ENCODE measurements at regions not wholly inside any gene's neighbourhood (a gene's known extent, or its start where the extent isn't known, plus 50 kb on each side); places are given as distances from the start of the nearest gene placed in this dataset.

GRCh38 chr7:18198868-18199267 is 171.2 kb upstream of the PRPS1L1 start:
- TF ChIP-seq CTCF (IDR thresholded peaks at IDR 0.05 in 2 of 3, conservative IDR thresholded peaks at IDR 0.05 in 1 of 3; ENCODE audit: control insufficient read depth in 2 of 3, extremely low read depth in 1 of 3, insufficient read depth in 1 of 3, low read depth in 3 of 3, low read length in 3 of 3) (no peak), POLR2A (IDR thresholded peaks at IDR 0.05; ENCODE audit: low read depth, low read length) (no peak), MXI1 (IDR thresholded peaks at IDR 0.05; ENCODE audit: low read depth, low read length) (no peak), HDAC6 (IDR thresholded peaks at IDR 0.05; ENCODE audit: unreplicated experiment) (no peak), EZH2 (IDR thresholded peaks at IDR 0.05; ENCODE audit: borderline replicate concordance, control insufficient read depth, low read depth, low read length) (no peak), NR2C2 (IDR thresholded peaks at IDR 0.05; ENCODE audit: borderline replicate concordance, control insufficient read depth, insufficient read length, low read depth) (no peak), SIX5 (IDR thresholded peaks at IDR 0.05; ENCODE audit: low read depth, low read length, severe bottlenecking) (no peak), RFX5 (IDR thresholded peaks at IDR 0.05; ENCODE audit: low read depth, low read length) (no peak)
- TF ChIP-seq, protein P1, sequence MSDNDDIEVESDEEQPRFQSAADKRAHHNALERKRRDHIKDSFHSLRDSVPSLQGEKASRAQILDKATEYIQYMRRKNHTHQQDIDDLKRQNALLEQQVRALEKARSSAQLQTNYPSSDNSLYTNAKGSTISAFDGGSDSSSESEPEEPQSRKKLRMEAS (IDR thresholded peaks at IDR 0.05; ENCODE audit: low read depth, low read length) = no peak
